ENCODE measurements at regions not wholly inside any gene's neighbourhood (a gene's known extent, or its start where the extent isn't known, plus 50 kb on each side); places are given as distances from the start of the nearest gene placed in this dataset.

GRCh38 chr21:33127868-33128242, 57.9 kb downstream of the OLIG1 start:
- no peak for TF ChIP-seq POLR2A (IDR thresholded peaks at IDR 0.05)
- TF ChIP-seq CTCF (IDR thresholded peaks at IDR 0.05), result no peak

All from ovary (tissue), 3 donors.